H54 (cell line): ENCODE measurements at regions not wholly inside any gene's neighbourhood (a gene's known extent, or its start where the extent isn't known, plus 50 kb on each side); places are given as distances from the start of the nearest gene placed in this dataset.

Experiments used
- DNase-seq: peaks from one replicate; pipeline ENCODE4 v3.0.0; 2011; ENCODE audit warnings: low spot score, mixed read lengths; ENCODE audit not compliant: insufficient read length
- FAIRE-seq: peaks from 3 replicates; lab custom pipeline; 2011; peaks lifted over from hg19 to GRCh38; lab: Jason Lieb, UNC
- POLR2A ChIP-seq: IDR thresholded peaks from 2 replicates; pipeline ENCODE4 v1.6.1; 2011; ENCODE audit warnings: low read depth, mild to moderate bottlenecking, low read length

GRCh38 chr13:59178344-59178743 is 985.4 kb downstream of the DIAPH3 start:
- no peak for TF ChIP-seq POLR2A
- FAIRE-seq (no peak), DNase-seq (no peak)

- no peak for FAIRE-seq
- DNase-seq, result no peak
- no peak for TF ChIP-seq POLR2A
These were observed 981.5 kb downstream of the DIAPH3 start for GRCh38 chr13:59182241-59182640.

- DNase-seq, result no peak
- no peak for TF ChIP-seq POLR2A
- FAIRE-seq, result no peak
These were observed 966.3 kb downstream of the DIAPH3 start for GRCh38 chr13:59197397-59197796.

GRCh38 chr13:59201841-59202240 is 961.9 kb downstream of the DIAPH3 start:
- FAIRE-seq (no peak), DNase-seq (no peak)
- no peak for TF ChIP-seq POLR2A

- no peak for FAIRE-seq
- no peak for TF ChIP-seq POLR2A
These were observed 959.9 kb downstream of the DIAPH3 start for GRCh38 chr13:59203855-59204254.

GRCh38 chr13:59205501-59205900 is 958.2 kb downstream of the DIAPH3 start:
- FAIRE-seq (no peak), DNase-seq (no peak)
- TF ChIP-seq POLR2A, result no peak

More at GRCh38 chr13:59203855-59204254, 959.9 kb downstream of the DIAPH3 start:
- no peak for DNase-seq

GRCh38 chr13:59208405-59209195 is 955.1 kb downstream of the DIAPH3 start:
- DNase-seq, result no peak
- no peak for TF ChIP-seq POLR2A
- FAIRE-seq, result no peak

- DNase-seq (no peak), FAIRE-seq (no peak)
- no peak for TF ChIP-seq POLR2A
These were observed 953.2 kb downstream of the DIAPH3 start for GRCh38 chr13:59210543-59210942.

DNA sequence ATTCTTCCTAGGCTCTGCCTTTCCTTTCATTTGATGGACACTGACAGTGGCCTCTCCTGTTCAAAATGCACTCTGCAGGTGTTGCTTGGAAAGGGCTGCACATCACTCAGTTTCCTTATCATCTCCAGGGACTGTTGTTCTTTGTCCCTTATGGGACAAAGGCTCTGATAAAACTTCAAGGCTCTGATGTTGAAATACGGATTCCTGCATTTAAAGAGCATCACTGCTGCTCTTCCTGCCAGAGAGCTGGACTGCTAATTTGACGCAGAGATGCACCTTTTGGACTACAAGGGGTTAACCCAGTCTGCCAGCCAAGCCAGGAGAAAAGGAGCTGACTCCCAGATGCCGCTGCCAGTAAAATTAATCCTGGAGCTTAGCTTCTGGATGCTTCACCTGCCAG is 952.1 kb downstream of the DIAPH3 start:
- no peak for FAIRE-seq
- DNase-seq, result no peak
- no peak for TF ChIP-seq POLR2A

DNA sequence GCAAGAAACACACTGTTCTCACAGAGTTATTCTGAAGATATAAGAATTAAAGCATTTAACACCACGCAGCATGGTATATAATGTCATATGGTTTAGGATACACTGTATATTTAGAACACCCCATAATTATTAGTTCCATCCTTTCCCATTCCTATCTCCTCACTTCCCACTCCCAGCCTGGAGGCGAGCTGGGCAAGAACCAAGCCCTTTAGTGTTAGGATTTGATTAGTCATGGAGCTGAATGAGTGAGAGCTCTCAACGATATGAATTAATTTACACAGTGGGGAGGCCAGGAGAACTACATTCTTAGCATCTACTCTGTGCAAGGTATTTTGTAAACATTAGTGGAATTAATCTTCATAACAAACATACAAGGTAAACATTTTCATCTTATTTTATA is 934.3 kb downstream of the DIAPH3 start:
- no peak for DNase-seq
- no peak for TF ChIP-seq POLR2A
- no peak for FAIRE-seq

GRCh38 chr13:59229861-59230260 is 933.9 kb downstream of the DIAPH3 start:
- FAIRE-seq, result no peak
- DNase-seq, result no peak
- TF ChIP-seq POLR2A, result no peak

- no peak for FAIRE-seq
These were observed 933.1 kb downstream of the DIAPH3 start for GRCh38 chr13:59230484-59231264.

DNA sequence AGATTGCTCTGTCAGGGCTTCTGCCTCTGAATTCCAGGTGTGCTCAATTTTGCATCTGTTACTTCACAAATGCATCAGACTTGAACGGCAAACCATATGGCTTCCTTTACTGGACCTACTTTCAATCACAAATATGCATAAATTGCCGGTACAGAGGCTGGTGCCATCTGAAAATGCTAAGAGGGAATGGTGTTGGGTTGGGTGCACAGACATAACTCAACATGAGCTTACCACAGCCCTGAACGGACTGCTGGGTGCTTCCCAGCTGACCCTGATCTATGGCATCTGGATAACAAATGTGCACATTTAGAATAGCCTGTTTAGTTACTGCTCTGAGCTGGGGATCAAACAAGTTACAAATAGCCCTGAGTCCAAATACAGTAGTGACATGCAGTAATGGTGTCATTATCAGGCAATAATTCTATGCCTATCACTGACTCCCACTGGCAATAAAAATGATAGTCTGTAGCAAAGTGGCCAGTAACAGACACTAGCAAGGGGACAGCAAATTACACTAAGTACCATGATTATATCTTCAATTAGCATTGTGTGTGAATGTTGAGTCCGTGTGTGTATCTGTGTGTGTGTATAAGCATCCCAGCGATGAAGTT is 927.3 kb downstream of the DIAPH3 start:
- FAIRE-seq (no peak), DNase-seq (no peak)
- TF ChIP-seq POLR2A, result no peak

More at GRCh38 chr13:59230484-59231264, 933.1 kb downstream of the DIAPH3 start:
- no peak for TF ChIP-seq POLR2A
- DNase-seq, result no peak

DNA sequence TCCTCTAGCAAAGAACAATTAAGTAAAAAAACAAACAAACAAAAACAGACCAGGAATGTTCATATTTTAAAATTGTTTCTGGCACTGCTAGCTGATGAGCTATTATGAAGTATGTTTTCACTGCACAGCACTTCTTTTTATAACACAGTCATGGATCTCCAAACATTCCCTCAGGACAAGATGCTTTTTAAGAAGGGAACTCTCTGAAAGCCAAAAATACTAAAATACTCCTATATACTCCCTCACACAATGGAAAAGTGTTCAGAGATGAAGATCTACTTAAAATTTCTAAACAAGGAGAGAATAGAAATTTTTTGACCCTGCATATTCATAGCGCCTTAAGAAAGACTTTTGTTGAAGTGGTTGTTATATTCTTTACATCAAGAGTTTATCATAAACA is 926.8 kb downstream of the DIAPH3 start:
- TF ChIP-seq POLR2A, result no peak
- DNase-seq (no peak), FAIRE-seq (no peak)

DNA sequence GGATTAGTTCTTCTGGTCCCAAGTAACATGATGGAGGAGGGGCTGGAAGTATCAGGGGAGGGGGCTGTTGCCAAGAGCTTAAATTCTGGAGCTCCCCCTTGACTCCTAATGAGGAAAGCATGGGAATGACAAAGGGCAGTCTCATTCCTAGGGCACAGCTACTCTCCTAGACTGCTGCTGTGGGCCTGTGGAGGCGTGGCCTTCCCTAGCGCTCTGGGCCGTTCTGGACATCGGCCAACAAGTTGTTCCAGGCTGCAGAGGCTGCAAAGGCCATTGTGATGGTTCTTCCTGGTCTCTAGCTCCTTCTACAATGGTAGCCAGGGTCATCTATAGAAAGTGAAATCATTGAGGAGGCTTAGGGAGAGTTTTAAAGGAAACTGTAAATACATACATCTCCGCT is 916.6 kb downstream of the DIAPH3 start:
- DNase-seq, result no peak
- FAIRE-seq, result no peak
- TF ChIP-seq POLR2A, result no peak
